SU-DHL-6 (cell line): ENCODE measurements at regions not wholly inside any gene's neighbourhood (a gene's known extent, or its start where the extent isn't known, plus 50 kb on each side); places are given as distances from the start of the nearest gene placed in this dataset.

Source experiments
- EZH2phosphoT487 ChIP-seq: fragments of 200-600 bp; sonication (generic), shearing (Covaris generic); conservative IDR thresholded peaks from 2 replicates; pipeline ENCODE4 v1.6.1; 2018; ENCODE audit warnings: mild to moderate bottlenecking, antibody characterized with exemption, low read length, moderate library complexity, mixed read lengths
- TF ChIP-seq, protein P1 (sequence below): fragments of 200-600 bp; sonication (generic); IDR thresholded peaks from one replicate; pipeline ENCODE4 v1.5.1; 2017; ENCODE audit warnings: antibody characterized with exemption, mild to moderate bottlenecking, low read length, moderate library complexity; ENCODE audit not compliant: insufficient read depth, poor library complexity, severe bottlenecking

DNA sequence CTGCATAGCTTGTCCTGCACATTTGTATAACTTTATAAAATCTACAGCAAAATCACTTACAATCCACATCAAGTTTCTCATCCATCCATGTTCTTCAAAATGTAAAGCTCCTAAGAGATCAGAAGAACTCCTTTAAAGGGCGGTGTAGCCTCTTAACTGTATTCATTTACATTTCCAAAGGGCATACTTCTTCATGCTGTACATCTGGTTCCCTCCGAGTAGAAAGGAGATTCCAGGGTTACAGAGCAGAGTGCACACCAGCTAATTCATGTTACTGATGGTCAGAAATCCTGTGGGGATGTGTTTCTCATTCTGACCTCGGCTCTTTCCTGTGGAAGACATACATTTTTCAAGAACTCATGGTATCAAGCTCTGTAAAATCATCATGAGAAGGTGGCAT, 231.8 kb downstream of the ARAP2 start:
- TF ChIP-seq, protein P1, sequence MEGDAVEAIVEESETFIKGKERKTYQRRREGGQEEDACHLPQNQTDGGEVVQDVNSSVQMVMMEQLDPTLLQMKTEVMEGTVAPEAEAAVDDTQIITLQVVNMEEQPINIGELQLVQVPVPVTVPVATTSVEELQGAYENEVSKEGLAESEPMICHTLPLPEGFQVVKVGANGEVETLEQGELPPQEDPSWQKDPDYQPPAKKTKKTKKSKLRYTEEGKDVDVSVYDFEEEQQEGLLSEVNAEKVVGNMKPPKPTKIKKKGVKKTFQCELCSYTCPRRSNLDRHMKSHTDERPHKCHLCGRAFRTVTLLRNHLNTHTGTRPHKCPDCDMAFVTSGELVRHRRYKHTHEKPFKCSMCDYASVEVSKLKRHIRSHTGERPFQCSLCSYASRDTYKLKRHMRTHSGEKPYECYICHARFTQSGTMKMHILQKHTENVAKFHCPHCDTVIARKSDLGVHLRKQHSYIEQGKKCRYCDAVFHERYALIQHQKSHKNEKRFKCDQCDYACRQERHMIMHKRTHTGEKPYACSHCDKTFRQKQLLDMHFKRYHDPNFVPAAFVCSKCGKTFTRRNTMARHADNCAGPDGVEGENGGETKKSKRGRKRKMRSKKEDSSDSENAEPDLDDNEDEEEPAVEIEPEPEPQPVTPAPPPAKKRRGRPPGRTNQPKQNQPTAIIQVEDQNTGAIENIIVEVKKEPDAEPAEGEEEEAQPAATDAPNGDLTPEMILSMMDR, result no peak
- no peak for TF ChIP-seq EZH2phosphoT487
